ENCODE measurements at regions not wholly inside any gene's neighbourhood (a gene's known extent, or its start where the extent isn't known, plus 50 kb on each side); places are given as distances from the start of the nearest gene placed in this dataset.

- Histone ChIP-seq H3K27me3 (no peaks in the 10 kb centered on the region), H3K27ac (no peak overlapping the region), H3K9me3 (ENCODE audit: low read depth) (no peaks in the 10 kb centered on the region), H3K36me3 (no peaks in the 10 kb centered on the region), H3K4me3 (no peak overlapping the region), H3K4me1 (ENCODE audit: low read depth) (peaks cover 6% of the 10 kb centered on the region)
- no peak for TF ChIP-seq CTCF (IDR thresholded peaks at IDR 0.05; ENCODE audit: low read depth, low read length)
- no peak for DNase-seq (ENCODE audit: low read depth in 1 of 2, low spot score in 1 of 2)
These were observed 115.3 kb upstream of the ITGA1 start for GRCh38 chr5:52672459-52672858.

GRCh38 chr5:52673495-52673894 lies 114.2 kb upstream of the ITGA1 start:
- H3K27me3 ChIP-seq, result no peaks in the 10 kb centered on the region
- H3K9me3 ChIP-seq (ENCODE audit: low read depth), result no peaks in the 10 kb centered on the region
- no peak for TF ChIP-seq CTCF (IDR thresholded peaks at IDR 0.05; ENCODE audit: low read depth, low read length)
- H3K36me3 ChIP-seq, result no peaks in the 10 kb centered on the region
- peaks cover 6% of the 10 kb centered on the region for H3K4me1 ChIP-seq (ENCODE audit: low read depth)
- H3K27ac ChIP-seq, result no peak overlapping the region
- DNase-seq (ENCODE audit: low read depth in 1 of 2, low spot score in 1 of 2), result no peak
- no peak overlapping the region for H3K4me3 ChIP-seq

- Histone ChIP-seq H3K9me3 (ENCODE audit: low read depth) (no peaks in the 10 kb centered on the region), H3K27ac (no peak overlapping the region), H3K27me3 (no peaks in the 10 kb centered on the region), H3K4me1 (ENCODE audit: low read depth) (peaks cover 6% of the 10 kb centered on the region), H3K36me3 (no peaks in the 10 kb centered on the region), H3K4me3 (no peak overlapping the region)
- DNase-seq (ENCODE audit: low read depth in 1 of 2, low spot score in 1 of 2), result peak in 1 of 2 donors; percentile 54
- TF ChIP-seq CTCF (IDR thresholded peaks at IDR 0.05; ENCODE audit: low read depth, low read length), result no peak
These were observed 112.7 kb upstream of the ITGA1 start for GRCh38 chr5:52674815-52675545.

DNA sequence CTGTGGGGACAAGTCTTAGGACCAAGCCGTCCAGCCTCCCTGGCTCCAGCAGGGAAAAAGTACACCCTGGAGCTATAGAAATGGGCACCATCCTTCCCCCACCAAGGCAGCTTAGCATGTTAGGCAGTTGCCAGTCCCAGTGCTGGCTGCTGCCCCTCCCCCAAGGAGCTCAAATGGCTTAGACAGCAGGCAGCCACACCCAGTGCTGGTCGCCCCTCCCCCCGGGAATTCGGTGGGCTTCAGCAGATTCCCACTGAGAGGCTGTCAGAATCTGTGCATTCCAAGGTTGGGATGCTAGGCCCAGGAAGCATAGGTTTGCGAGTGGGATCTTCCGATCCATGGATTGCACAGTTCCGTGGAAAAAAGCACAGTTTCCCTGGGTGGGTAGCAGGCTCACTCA lies 105.2 kb upstream of the ITGA1 start:
- Histone ChIP-seq H3K4me3 (no peak overlapping the region), H3K9me3 (ENCODE audit: low read depth) (no peaks in the 10 kb centered on the region), H3K36me3 (no peaks in the 10 kb centered on the region), H3K4me1 (ENCODE audit: low read depth) (no peaks in the 10 kb centered on the region), H3K27me3 (no peaks in the 10 kb centered on the region), H3K27ac (no peak overlapping the region)
- DNase-seq (ENCODE audit: low read depth in 1 of 2, low spot score in 1 of 2), result no peak
- no peak for TF ChIP-seq CTCF (IDR thresholded peaks at IDR 0.05; ENCODE audit: low read depth, low read length)

- no peak overlapping the region for H3K4me3 ChIP-seq
- no peak overlapping the region for H3K27ac ChIP-seq
- no peak for DNase-seq (ENCODE audit: low read depth in 1 of 2, low spot score in 1 of 2)
- no peaks in the 10 kb centered on the region for H3K27me3 ChIP-seq
- no peak for TF ChIP-seq CTCF (IDR thresholded peaks at IDR 0.05; ENCODE audit: low read depth, low read length)
- no peaks in the 10 kb centered on the region for H3K4me1 ChIP-seq (ENCODE audit: low read depth)
- no peaks in the 10 kb centered on the region for H3K36me3 ChIP-seq
- no peaks in the 10 kb centered on the region for H3K9me3 ChIP-seq (ENCODE audit: low read depth)
These were observed 103.7 kb upstream of the ITGA1 start for GRCh38 chr5:52684051-52684450.

Measured in cardiac muscle cell (in vitro differentiated cells and primary cell).